Activated B cell treated with CpG ODN at 0.5 μM for 24 hours (primary cell): ENCODE measurements at regions not wholly inside any gene's neighbourhood (a gene's known extent, or its start where the extent isn't known, plus 50 kb on each side); places are given as distances from the start of the nearest gene placed in this dataset.

ENCODE experiments used
- ATAC-seq: fragments of 200-7000 bp; cut with Tn5 transposase; one replicate; pipeline ENCODE4 v1.10.0; 2021; ENCODE audit warnings: low read depth, mild to moderate bottlenecking, moderate library complexity
- CTCF ChIA-PET: fragments of 350-600 bp; sonication (Branson Sonifier 250); formaldehyde crosslinking; loops from one replicate; lab custom pipeline; 2021; ENCODE audit warnings: antibody characterized with exemption; lab: Charles Lee
- POLR2A ChIA-PET: fragments of 350-600 bp; sonication (Branson Sonifier 250); formaldehyde crosslinking; loops from one replicate; lab custom pipeline; 2021; ENCODE audit warnings: antibody characterized with exemption; lab: Charles Lee
- DNase-seq: peaks from one replicate; pipeline ENCODE4 v3.0.0; 2022
- H3K27ac Mint-ChIP-seq: one replicate; pipeline ENCODE4 v1.8.0; 2020; ENCODE audit warnings: mixed read lengths
- H3K27me3 Mint-ChIP-seq: one replicate; pipeline ENCODE4 v1.8.0; 2021; ENCODE audit warnings: mixed read lengths
- H3K36me3 Mint-ChIP-seq: one replicate; pipeline ENCODE4 v1.8.0; 2021; ENCODE audit warnings: low read depth, mixed read lengths
- H3K4me1 Mint-ChIP-seq: one replicate; pipeline ENCODE4 v1.8.0; 2021; ENCODE audit warnings: mixed read lengths
- H3K4me3 Mint-ChIP-seq: one replicate; pipeline ENCODE4 v1.8.0; 2020; ENCODE audit warnings: mild to moderate bottlenecking, mixed read lengths
- H3K9me3 Mint-ChIP-seq: one replicate; pipeline ENCODE4 v1.8.0; 2020; ENCODE audit warnings: mixed read lengths
- CTCF ChIP-seq: fragments of 200-600 bp; IDR thresholded peaks from one replicate; pipeline ENCODE4 v1.8.0; 2022; ENCODE audit warnings: antibody characterized with exemption, mild to moderate bottlenecking
- intact Hi-C: fragments of 100-400 bp; cut with micrococcal nuclease; formaldehyde crosslinking; loops from one replicate; pipeline ENCODE4 v1.15.1; 2024

DNA sequence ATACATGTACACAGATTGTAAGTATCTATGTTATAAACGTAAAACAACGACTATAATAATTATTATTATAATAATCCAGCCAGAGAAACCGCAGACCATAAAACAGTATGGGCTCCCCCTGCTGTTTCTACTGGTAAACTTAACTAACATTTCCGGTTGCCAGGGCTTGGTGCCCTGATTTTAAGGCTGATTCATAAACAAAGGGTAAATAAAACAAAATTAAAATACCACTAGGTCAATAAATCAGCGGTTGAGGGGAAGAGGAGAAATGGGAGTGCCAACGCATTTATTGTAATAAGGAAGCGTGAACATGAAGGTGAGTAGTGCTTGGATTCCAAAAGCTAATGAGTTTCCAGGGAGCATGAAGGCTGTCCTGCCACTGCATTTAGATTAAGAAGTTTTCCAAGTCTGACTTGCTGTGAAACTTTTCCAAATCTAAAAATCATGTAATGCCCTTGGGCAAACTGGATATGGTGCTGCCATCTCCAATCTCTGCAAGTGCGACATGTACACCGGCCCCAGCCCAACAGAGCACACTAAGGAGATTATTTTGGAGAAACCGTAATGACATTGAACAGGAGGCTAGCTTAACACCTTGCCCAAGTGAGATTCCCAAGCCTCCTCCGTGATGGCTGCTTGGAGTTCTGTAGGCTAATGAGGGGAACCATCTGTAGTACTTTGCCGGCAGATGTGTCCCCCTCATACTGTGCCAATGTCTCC, 50.7 kb upstream of the HNRNPA3 start:
- ChIA-PET CTCF (interaction anchor here (0.8 to 7.1 kb wide), 6 partner anchors 13 to 254 kb away, joined by 3 to 166 read pairs (median 6); no protein-coding TSS in a partner anchor), POLR2A (no interaction called here)
- Mint-ChIP-seq H3K4me1 (peaks cover 2% of the 10 kb centered on the region), H3K36me3 (no peaks in the 10 kb centered on the region), H3K9me3 (no peaks in the 10 kb centered on the region), H3K27ac (no peak overlapping the region), H3K27me3 (peaks cover 2% of the 10 kb centered on the region), H3K4me3 (no peak overlapping the region)
- TF ChIP-seq CTCF = no peak
- ATAC-seq (no peak), DNase-seq (no peak)
- intact Hi-C loops = loop anchor here (1.0 to 10.0 kb wide), 2 partner anchors 1035 to 1157 kb away; partner anchors contain the start of gene LNPK
